Activated T-helper 17 cell treated with anti-CD3 and anti-CD28 coated beads, Interleukin-2, amount 50 U/mL, for 72 hours (primary cell): ENCODE measurements at regions not wholly inside any gene's neighbourhood (a gene's known extent, or its start where the extent isn't known, plus 50 kb on each side); places are given as distances from the start of the nearest gene placed in this dataset.

Experiments
- ATAC-seq: fragments of 150-1000 bp; cut with Tn5 transposase; replicated peaks from 2 replicates; pipeline ENCODE4 v1.10.0; 2021; ENCODE audit warnings: mild to moderate bottlenecking, moderate library complexity
- H3K27ac Mint-ChIP-seq: one replicate; pipeline ENCODE4 v1.8.0; 2022; ENCODE audit warnings: mixed read lengths
- H3K27me3 Mint-ChIP-seq: one replicate; pipeline ENCODE4 v1.8.0; 2022; ENCODE audit warnings: mixed read lengths
- H3K36me3 Mint-ChIP-seq: one replicate; pipeline ENCODE4 v1.8.0; 2022; ENCODE audit warnings: low read depth, mild to moderate bottlenecking, mixed read lengths
- H3K4me1 Mint-ChIP-seq: one replicate; pipeline ENCODE4 v1.8.0; 2022; ENCODE audit warnings: mixed read lengths
- H3K4me3 Mint-ChIP-seq: one replicate; pipeline ENCODE4 v1.8.0; 2022; ENCODE audit warnings: mild to moderate bottlenecking, mixed read lengths
- H3K9me3 Mint-ChIP-seq: one replicate; pipeline ENCODE4 v1.8.0; 2022; ENCODE audit warnings: mixed read lengths

DNA sequence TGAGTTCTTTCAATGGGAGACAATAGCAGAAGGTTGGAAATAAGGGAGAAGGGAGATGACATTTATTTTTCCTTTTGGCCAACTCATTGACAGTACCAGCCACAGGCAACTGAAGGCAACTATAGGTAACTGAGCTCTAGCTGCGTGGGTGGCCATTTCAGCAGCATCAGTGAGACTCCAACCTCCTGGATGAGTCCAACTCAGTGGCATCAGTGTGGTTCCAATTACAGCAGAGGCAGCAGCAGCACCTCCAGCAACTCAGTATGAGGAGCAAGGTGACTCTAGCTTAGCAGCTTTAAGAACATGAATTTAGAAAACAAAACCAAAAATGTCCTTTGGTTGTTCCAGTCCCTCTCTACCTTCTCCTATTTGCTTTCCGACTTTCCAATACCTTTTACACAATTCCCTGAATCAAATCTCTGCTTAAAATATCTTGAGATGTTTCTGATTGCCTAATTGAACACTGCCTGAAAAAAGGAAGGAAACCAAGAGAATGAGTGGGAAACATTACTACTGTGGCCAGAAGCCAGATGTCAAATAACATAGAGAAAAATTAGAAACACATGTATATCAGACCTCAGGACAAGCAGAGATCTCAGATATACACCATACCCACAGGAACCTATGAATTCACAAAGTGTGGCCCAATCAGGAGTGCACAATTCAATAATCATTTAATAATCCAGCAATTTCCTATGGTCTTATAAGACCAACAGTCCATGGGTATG is 166.5 kb upstream of the RORB start:
- no peak for ATAC-seq
- Mint-ChIP-seq H3K4me1 (no peaks in the 10 kb centered on the region), H3K36me3 (no peaks in the 10 kb centered on the region), H3K4me3 (no peak overlapping the region), H3K9me3 (no peaks in the 10 kb centered on the region), H3K27ac (no peak overlapping the region), H3K27me3 (no peaks in the 10 kb centered on the region)

DNA sequence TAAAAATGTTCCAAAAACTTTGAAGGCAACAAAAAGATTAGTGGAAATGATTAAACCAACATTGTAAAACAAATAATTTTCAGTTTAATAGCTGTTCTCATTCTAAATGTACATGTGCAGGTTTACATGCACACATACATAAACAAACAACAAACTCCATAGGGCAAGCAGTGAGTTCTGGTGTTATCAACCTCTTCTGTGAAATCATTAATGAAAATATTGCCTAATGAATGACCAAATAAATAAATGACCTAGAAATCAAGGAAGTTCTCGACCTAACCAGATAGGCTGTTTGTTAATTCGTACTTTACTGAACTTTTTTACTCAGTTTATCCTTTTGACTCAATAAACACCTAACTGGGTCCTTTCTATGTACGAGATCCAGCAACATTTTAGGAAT is 165.5 kb upstream of the RORB start:
- Mint-ChIP-seq H3K4me1 (no peaks in the 10 kb centered on the region), H3K36me3 (no peaks in the 10 kb centered on the region), H3K4me3 (no peak overlapping the region), H3K27ac (no peak overlapping the region), H3K9me3 (no peaks in the 10 kb centered on the region), H3K27me3 (no peaks in the 10 kb centered on the region)
- ATAC-seq = no peak

DNA sequence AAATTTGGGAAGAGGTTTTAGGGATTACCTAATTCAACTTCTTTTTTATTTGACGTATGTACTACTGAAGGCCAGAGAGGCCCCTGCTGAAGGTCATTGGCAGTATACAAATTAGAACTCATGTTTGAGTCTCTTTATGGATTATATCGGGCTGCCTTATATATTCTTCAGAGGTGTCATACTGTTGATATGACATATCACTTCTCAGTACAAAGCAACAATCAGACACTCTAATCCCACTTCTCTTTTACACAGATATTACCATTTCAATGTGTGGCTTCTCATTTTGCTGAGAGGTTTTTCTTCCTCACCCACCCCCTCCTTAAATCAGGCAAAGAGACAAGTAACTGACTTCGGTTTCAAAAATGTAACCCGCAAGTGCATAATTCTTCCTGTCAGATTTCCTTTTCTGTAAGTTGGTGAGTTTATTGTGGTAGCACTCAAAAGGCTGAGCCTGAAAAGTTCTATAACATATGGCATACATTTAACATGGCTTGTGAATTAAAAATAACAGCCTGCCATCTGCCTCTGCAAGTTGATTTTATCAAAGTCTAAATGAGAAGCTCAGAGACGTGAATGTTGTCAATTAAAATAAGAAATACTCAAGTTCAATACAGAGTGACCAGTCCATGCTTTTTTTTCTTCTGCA is 163.6 kb upstream of the RORB start:
- H3K4me3 Mint-ChIP-seq = no peak overlapping the region
- H3K27ac Mint-ChIP-seq = no peak overlapping the region
- H3K27me3 Mint-ChIP-seq = no peaks in the 10 kb centered on the region
- no peaks in the 10 kb centered on the region for H3K36me3 Mint-ChIP-seq
- no peaks in the 10 kb centered on the region for H3K4me1 Mint-ChIP-seq
- no peaks in the 10 kb centered on the region for H3K9me3 Mint-ChIP-seq
- ATAC-seq = no peak

DNA sequence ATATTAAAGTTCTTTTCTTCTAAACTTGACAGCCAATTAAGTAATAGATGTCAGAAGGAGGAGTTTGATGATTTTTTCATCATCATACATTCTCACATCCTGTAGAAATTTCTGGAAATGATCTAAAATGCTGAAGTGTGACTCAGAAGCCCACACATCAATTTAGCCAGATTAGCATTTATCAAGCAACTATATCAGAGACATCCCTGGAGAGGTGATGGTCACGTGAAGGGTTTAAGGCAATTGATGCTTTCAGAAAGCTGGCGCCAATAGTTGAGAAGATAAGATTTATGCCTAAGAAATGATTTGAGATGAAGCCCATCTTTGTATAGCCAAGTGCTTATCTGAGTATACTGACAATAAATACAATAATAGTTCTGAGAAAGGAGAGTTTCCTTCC is 162.9 kb upstream of the RORB start:
- Mint-ChIP-seq H3K4me1 (no peaks in the 10 kb centered on the region), H3K27ac (no peak overlapping the region), H3K4me3 (no peak overlapping the region), H3K27me3 (no peaks in the 10 kb centered on the region), H3K9me3 (no peaks in the 10 kb centered on the region), H3K36me3 (no peaks in the 10 kb centered on the region)
- ATAC-seq = no peak

DNA sequence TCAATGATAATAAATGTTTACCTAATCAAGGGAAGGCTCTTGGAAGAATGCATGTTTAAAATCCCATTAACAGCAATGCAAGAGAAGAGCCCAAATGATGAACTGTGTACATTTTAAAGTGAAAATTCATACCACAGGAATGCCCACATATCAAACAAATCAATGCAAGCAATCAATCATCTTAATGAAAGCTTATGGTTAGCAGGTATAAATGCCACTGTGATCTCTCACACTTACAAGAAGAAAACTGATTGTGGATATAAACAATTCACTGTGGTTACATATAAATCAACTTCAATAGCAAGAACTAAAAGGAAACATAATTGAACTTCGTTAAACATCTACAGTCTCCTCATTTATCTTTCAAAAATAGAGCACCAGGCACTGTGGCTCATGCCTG is 161.0 kb upstream of the RORB start:
- H3K9me3 Mint-ChIP-seq = peaks cover 4% of the 10 kb centered on the region
- H3K4me1 Mint-ChIP-seq = no peaks in the 10 kb centered on the region
- ATAC-seq = no peak

DNA sequence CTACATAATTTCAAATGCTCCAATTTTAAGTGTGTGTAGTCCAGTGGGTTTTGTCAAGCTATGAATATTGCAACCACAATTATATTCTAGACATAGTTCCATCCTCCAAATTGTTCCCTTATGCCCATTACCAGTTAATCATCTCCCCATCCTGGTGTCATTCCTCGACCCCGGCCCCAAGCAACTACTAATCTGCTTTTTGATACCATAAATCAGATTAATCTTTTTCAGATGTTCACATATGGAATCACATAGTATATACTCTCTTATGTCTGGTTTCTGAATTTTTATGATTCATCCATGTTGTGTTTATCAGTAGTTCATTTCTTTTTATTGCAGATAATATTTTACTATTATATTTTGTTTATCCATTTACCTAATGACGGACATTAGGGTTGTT is 148.4 kb upstream of the RORB start:
- Mint-ChIP-seq H3K9me3 (peaks cover 4% of the 10 kb centered on the region), H3K27ac (no peak overlapping the region), H3K27me3 (no peaks in the 10 kb centered on the region), H3K4me3 (no peak overlapping the region), H3K36me3 (no peaks in the 10 kb centered on the region), H3K4me1 (no peaks in the 10 kb centered on the region)
- no peak for ATAC-seq

More for the DNA sequence above, 161.0 kb upstream of the RORB start:
- Mint-ChIP-seq H3K36me3 (no peaks in the 10 kb centered on the region), H3K27ac (no peak overlapping the region), H3K4me3 (no peak overlapping the region), H3K27me3 (no peaks in the 10 kb centered on the region)

DNA sequence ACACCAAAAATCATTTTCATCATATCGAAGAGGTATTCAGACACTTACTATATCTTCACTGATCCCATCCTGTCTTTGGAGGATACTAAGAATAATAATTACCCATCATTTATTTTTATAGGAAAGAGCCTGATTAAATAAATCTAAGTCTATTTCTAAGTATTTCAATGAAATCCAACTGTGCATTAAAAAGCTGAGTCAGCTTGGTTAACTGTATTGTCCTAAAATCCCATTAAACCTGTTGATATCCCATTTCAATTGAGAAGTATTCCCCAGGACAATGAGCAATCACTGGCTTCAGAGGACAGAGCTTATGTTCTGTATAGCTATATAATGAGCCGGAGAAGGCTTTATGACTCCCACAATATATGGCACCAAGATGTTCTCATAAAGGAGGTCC is 142.0 kb upstream of the RORB start:
- no peak for ATAC-seq
- Mint-ChIP-seq H3K4me1 (no peaks in the 10 kb centered on the region), H3K27me3 (no peaks in the 10 kb centered on the region), H3K4me3 (no peak overlapping the region), H3K27ac (no peak overlapping the region), H3K9me3 (peaks cover 15% of the 10 kb centered on the region), H3K36me3 (no peaks in the 10 kb centered on the region)

DNA sequence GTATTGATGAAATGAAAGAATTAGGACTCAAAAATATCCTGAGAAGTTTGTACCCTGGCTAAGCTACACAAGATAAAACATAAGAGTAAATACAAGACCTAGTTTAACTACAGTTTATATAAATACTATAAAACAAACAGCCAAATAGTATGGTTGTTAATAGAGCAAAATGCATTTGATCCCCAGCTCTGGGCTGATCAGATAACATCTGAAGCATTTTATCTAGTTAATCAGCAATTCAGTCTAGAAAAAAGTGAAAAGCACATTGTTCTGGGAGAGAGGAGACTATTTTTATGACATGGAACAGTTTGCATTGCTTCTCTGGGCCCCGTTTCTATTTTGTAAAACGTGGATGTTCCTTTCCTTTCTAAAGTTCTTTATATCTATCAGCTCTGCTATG is 139.6 kb upstream of the RORB start:
- Mint-ChIP-seq H3K27ac (no peak overlapping the region), H3K4me3 (no peak overlapping the region), H3K36me3 (no peaks in the 10 kb centered on the region), H3K9me3 (peaks cover 14% of the 10 kb centered on the region), H3K27me3 (no peaks in the 10 kb centered on the region), H3K4me1 (no peaks in the 10 kb centered on the region)
- ATAC-seq = no peak

DNA sequence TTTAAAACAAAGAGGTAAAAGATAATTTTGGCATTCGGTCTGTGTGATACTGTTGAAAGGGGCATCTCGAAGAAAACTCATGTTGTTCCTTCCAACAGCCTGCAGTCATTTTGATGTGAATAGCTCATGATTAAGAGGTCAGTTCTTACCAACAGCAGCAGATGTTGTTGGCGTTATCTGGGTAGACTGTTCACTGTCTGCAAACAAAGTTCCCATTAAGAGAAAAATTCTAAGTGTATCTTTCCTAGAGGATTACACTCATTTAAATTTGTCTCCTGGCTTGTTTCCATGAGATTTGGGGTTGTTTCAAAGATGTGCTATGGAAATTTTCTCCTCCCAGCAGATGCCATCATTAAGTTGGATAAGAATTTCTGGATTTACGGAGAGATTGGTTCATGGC is 138.2 kb upstream of the RORB start:
- no peaks in the 10 kb centered on the region for H3K27me3 Mint-ChIP-seq
- H3K4me1 Mint-ChIP-seq = no peaks in the 10 kb centered on the region

DNA sequence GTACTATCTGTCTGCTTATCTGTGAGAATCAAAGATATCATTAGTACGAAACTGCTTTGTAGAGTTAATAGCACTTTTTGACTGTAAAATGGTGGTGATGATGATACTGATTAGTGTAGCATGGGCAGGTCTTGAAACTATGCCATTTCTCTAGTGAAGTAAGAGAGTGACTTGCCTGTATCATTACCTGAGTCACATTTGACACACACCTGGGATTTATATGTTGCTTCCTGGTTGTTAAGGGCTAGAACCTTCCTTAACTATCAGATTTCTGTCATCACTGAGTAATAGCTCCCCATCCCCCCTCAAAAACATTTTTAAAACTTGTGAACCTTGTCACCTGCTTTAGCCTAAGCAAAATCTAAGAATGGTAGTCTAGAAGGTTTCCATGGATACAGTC is 135.6 kb upstream of the RORB start:
- no peaks in the 10 kb centered on the region for H3K4me1 Mint-ChIP-seq
- no peaks in the 10 kb centered on the region for H3K36me3 Mint-ChIP-seq
- H3K4me3 Mint-ChIP-seq = no peak overlapping the region

More for the DNA sequence above, 138.2 kb upstream of the RORB start:
- H3K9me3 Mint-ChIP-seq = peaks cover 15% of the 10 kb centered on the region
- no peak for ATAC-seq
- no peaks in the 10 kb centered on the region for H3K36me3 Mint-ChIP-seq
- H3K27ac Mint-ChIP-seq = no peak overlapping the region
- no peak overlapping the region for H3K4me3 Mint-ChIP-seq

DNA sequence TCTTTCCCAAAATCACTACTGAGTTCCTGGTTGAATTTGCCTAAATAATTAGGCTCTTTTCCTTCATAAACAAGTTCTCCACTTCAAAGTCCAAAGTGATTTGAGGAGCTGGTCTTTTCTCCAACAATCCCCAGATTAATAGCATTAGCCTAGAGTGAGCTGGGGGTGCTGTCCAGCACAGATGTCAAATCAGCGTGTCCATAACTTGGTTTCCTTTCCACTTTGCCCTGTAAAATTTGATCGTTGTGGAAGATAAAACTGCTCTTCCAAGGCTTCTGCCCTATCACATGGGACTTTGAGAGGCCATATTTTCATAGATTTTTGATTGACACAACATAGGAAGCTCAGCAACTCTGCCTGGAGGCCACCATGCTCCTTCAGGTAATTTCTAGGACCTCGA is 134.7 kb upstream of the RORB start:
- Mint-ChIP-seq H3K9me3 (peaks cover 8% of the 10 kb centered on the region), H3K4me1 (no peaks in the 10 kb centered on the region), H3K27ac (no peak overlapping the region), H3K4me3 (no peak overlapping the region), H3K27me3 (no peaks in the 10 kb centered on the region), H3K36me3 (no peaks in the 10 kb centered on the region)
- ATAC-seq = no peak

More for the DNA sequence above, 135.6 kb upstream of the RORB start:
- no peak overlapping the region for H3K27ac Mint-ChIP-seq
- no peak for ATAC-seq
- H3K9me3 Mint-ChIP-seq = peaks cover 8% of the 10 kb centered on the region
- no peaks in the 10 kb centered on the region for H3K27me3 Mint-ChIP-seq

DNA sequence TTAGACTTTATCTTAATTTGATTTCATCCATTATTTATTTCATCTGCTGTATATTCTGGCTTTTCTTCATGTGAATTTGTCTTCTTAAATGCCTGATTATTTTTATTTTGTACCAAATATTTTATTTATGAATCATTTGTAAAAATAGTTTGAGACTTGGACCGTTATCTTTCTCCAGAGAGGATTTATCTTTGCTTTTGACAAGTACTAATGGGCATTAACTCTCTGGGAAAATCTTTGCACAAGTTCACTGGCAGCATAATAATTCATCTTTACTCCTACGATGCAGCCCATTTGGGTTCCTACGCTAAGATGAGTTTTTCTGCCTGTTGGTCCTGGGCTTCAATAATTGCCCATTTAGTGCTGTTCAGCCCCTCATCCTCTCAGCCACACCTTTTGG is 131.0 kb upstream of the RORB start:
- no peaks in the 10 kb centered on the region for H3K36me3 Mint-ChIP-seq
- no peaks in the 10 kb centered on the region for H3K4me1 Mint-ChIP-seq
- peaks cover 3% of the 10 kb centered on the region for H3K9me3 Mint-ChIP-seq
- H3K27ac Mint-ChIP-seq = no peak overlapping the region
- H3K27me3 Mint-ChIP-seq = no peaks in the 10 kb centered on the region
- no peak for ATAC-seq
- H3K4me3 Mint-ChIP-seq = no peak overlapping the region

DNA sequence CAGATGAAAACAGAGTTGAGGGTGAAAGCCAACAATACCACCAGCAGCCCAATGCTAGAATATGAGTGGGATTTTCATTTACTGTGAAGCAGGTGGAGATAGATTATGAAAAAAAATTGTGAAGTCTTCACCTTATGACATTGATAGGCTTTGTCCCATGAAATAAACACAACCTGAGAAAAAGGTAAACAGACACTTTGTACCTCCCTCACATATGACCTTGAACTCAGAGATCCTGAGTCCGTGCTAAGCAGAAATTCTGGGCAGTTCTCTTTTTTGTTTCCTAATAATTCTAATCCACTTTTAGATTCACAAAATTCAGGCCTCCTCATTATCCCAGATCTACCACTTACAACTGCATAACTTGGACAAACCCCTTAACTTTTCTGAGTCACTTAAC is 127.3 kb upstream of the RORB start:
- Mint-ChIP-seq H3K27ac (no peak overlapping the region), H3K9me3 (no peaks in the 10 kb centered on the region), H3K4me1 (no peaks in the 10 kb centered on the region), H3K4me3 (no peak overlapping the region), H3K27me3 (no peaks in the 10 kb centered on the region), H3K36me3 (no peaks in the 10 kb centered on the region)
- ATAC-seq = no peak

DNA sequence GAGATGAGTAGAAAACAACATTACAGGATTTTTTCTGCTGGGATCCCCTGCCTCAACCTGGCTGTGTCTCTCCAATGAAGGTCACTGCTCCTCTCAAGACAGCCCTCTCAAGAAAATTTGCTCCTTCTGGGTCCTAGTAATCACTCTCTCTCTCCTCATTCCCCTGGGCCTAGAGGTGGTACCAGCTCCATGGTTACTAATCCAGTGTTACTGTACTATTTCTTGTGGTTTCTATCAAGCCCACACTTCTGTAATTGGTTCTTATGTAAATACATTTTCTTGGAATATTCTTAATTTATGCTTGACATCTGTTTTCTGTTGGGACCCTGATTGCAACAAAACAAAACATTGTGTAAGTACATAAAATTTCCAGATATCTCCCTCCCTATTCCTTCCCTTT is 123.8 kb upstream of the RORB start:
- no peak for ATAC-seq
- Mint-ChIP-seq H3K9me3 (peaks cover 4% of the 10 kb centered on the region), H3K27me3 (no peaks in the 10 kb centered on the region), H3K4me1 (no peaks in the 10 kb centered on the region), H3K4me3 (no peak overlapping the region), H3K27ac (no peak overlapping the region), H3K36me3 (no peaks in the 10 kb centered on the region)

DNA sequence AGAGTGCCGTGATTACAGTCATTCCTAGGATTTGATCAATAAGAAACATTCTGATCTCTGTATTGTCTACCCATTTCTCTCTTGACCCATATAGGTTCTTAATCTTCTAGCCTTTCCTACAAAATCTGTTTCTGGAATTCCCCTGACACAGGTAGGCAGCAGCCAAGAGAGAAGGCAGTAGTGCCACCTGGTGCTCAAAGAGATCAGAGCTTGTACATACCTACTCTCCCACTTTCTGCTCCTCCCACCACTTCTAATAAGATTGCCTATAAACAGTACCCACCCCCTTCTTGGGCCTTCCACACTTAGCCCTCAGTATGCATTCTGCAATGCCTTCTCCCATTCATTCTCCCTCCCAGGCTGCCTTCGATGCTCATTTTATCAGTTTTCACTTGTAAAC is 117.4 kb upstream of the RORB start:
- no peak overlapping the region for H3K4me3 Mint-ChIP-seq
- H3K36me3 Mint-ChIP-seq = no peaks in the 10 kb centered on the region
- peaks cover 3% of the 10 kb centered on the region for H3K27me3 Mint-ChIP-seq
- ATAC-seq = no peak
- no peaks in the 10 kb centered on the region for H3K4me1 Mint-ChIP-seq
- H3K9me3 Mint-ChIP-seq = peaks cover 12% of the 10 kb centered on the region
- no peak overlapping the region for H3K27ac Mint-ChIP-seq
